CD14-positive monocyte (primary cell): ENCODE measurements at regions not wholly inside any gene's neighbourhood (a gene's known extent, or its start where the extent isn't known, plus 50 kb on each side); places are given as distances from the start of the nearest gene placed in this dataset.

Experiments
- DNase-seq, 3 donors: peaks; one replicate each; pipeline ENCODE4 v3.0.0-alpha.2; 2011 to 2022
- H2AFZ ChIP-seq: 2 replicates; pipeline ENCODE4 v1.6.0; 2012; ENCODE audit warnings: mild to moderate bottlenecking, low read depth, low read length, inconsistent platforms; ENCODE audit not compliant: insufficient read depth, poor library complexity, severe bottlenecking
- H3K27ac ChIP-seq, 2 donors: 1 replicate in 1 of 2; 2 replicates in 1 of 2; pipeline ENCODE4 v1.5.1; 2012 to 2013; ENCODE audit warnings: low read length in 2 of 2, control low read depth in 1 of 2, inconsistent platforms in 1 of 2, low read depth in 1 of 2, mild to moderate bottlenecking in 1 of 2
- H3K27me3 ChIP-seq, 2 donors: one replicate each; pipeline versions ENCODE4 v1.6.0 to v1.6.1; 2011 to 2013; ENCODE audit warnings: low read length in 2 of 2; ENCODE audit not compliant: control insufficient read depth in 2 of 2, insufficient read depth in 2 of 2
- H3K36me3 ChIP-seq, 2 donors: replicated peaks in 1 of 2; 1 replicate in 1 of 2; 2 replicates in 1 of 2; pipeline versions ENCODE4 v1.5.1 to v1.6.1; 2012 to 2013; ENCODE audit warnings: low read length in 2 of 2, control low read depth in 1 of 2, inconsistent platforms in 1 of 2, mild to moderate bottlenecking in 1 of 2; ENCODE audit not compliant: insufficient read depth in 2 of 2, control insufficient read depth in 1 of 2
- H3K4me1 ChIP-seq, 2 donors: 1 replicate in 1 of 2; 2 replicates in 1 of 2; pipeline versions ENCODE4 v1.5.1 to v1.6.1; 2012 to 2013; ENCODE audit warnings: low read length in 2 of 2, control low read depth in 1 of 2, inconsistent platforms in 1 of 2, mild to moderate bottlenecking in 1 of 2, moderate library complexity in 1 of 2; ENCODE audit not compliant: insufficient read depth in 2 of 2, control insufficient read depth in 1 of 2
- H3K4me2 ChIP-seq: replicated peaks from 2 replicates; pipeline ENCODE3; 2012; ENCODE audit warnings: low read length, moderate library complexity, mild to moderate bottlenecking; ENCODE audit not compliant: poor library complexity, severe bottlenecking; ENCODE audit errors: extremely low read depth
- H3K4me3 ChIP-seq, 3 experiments: fragments of 200-600 bp in 1 of 3; sonication (generic) in 1 of 3; replicated peaks in 1 of 3; 1 replicate in 2 of 3; 2 replicates in 1 of 3; pipeline ENCODE4 v1.5.1; 2011 to 2013; ENCODE audit warnings: low read length in 3 of 3, mild to moderate bottlenecking in 3 of 3, control low read depth in 2 of 3, low read depth in 2 of 3, inconsistent platforms in 1 of 3, moderate library complexity in 1 of 3
- H3K79me2 ChIP-seq: 2 replicates; pipeline ENCODE4 v1.6.0; 2012; ENCODE audit warnings: mild to moderate bottlenecking, control low read depth, inconsistent platforms, low read length, moderate library complexity; ENCODE audit not compliant: insufficient read depth
- H3K9ac ChIP-seq: 2 replicates; pipeline ENCODE4 v1.6.0; 2017; ENCODE audit warnings: low read length, mild to moderate bottlenecking; ENCODE audit not compliant: insufficient read depth, poor library complexity, severe bottlenecking
- H3K9me3 ChIP-seq, 2 donors: replicated peaks in 1 of 2; 1 replicate in 1 of 2; 2 replicates in 1 of 2; pipeline versions ENCODE4 v1.5.1 to v1.6.1; 2012 to 2013; ENCODE audit warnings: low read length in 2 of 2, control low read depth in 1 of 2; ENCODE audit not compliant: control insufficient read depth in 1 of 2, insufficient read depth in 1 of 2
- H4K20me1 ChIP-seq: 2 replicates; pipeline ENCODE4 v1.6.0; 2012; ENCODE audit warnings: mild to moderate bottlenecking, low read length, control low read depth, moderate library complexity; ENCODE audit not compliant: insufficient read depth
- H3K27ac Mint-ChIP-seq, 7 donors: one replicate each; pipeline ENCODE4 v1.8.0; 2020; ENCODE audit warnings: mild to moderate bottlenecking in 7 of 7, mixed read lengths in 7 of 7, moderate library complexity in 6 of 7, inconsistent platforms in 2 of 7
- H3K27me3 Mint-ChIP-seq, 3 donors: one replicate each; pipeline ENCODE4 v1.8.0; 2021 to 2022; ENCODE audit warnings: low read depth in 3 of 3, mild to moderate bottlenecking in 3 of 3, mixed read lengths in 3 of 3, moderate library complexity in 3 of 3, inconsistent platforms in 1 of 3
- H3K36me3 Mint-ChIP-seq, 2 donors: one replicate each; pipeline ENCODE4 v1.8.0; 2020; ENCODE audit warnings: mixed read lengths in 2 of 2, inconsistent platforms in 1 of 2, mild to moderate bottlenecking in 1 of 2
- H3K4me1 Mint-ChIP-seq: one replicate; pipeline ENCODE4 v1.8.0; 2020; ENCODE audit warnings: mild to moderate bottlenecking, mixed read lengths
- H3K4me3 Mint-ChIP-seq, 2 donors: one replicate each; pipeline ENCODE4 v1.8.0; 2020; ENCODE audit warnings: mild to moderate bottlenecking in 2 of 2, mixed read lengths in 2 of 2, moderate library complexity in 1 of 2
- H3K9me3 Mint-ChIP-seq, 7 donors: one replicate each; pipeline ENCODE4 v1.8.0; 2020 to 2022; ENCODE audit warnings: mixed read lengths in 7 of 7, mild to moderate bottlenecking in 6 of 7, moderate library complexity in 6 of 7, inconsistent platforms in 2 of 7
- WGBS: methylation state at CpG from one replicate; pipeline ENCODE4 v1.1.5; 2013; ENCODE audit warnings: missing lambda C conversion rate; ENCODE audit not compliant: insufficient coverage; 5-methylcytosine and 5-hydroxymethylcytosine counted together
- intact Hi-C, 2 donors: fragments of 100-400 bp; cut with micrococcal nuclease; formaldehyde crosslinking; loops; one replicate each; pipeline versions ENCODE4 v1.15.0 to v1.15.1; 2023
- TF ChIP-seq, protein P1 (sequence below): fragments of 200-600 bp; IDR thresholded peaks from one replicate; pipeline ENCODE4 v1.8.0; 2022; ENCODE audit warnings: antibody characterized with exemption, mild to moderate bottlenecking

DNA sequence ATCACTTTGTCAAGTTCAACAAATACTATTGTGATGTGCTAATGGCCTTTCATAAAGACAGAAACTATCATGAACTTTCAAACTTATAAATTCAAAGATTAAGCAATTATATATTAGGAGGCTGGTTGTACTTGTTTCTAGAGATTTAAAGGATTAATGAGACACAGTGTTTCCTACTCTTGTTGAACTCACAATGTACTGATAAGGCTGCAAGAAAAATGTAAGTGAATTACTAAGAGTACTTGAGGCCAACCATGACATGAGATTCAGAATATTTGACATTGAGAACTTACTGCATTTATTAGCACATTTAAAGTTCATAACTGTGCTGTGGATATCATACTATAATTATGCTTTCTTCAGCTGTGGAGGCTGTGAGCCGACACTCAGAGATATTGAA is 1210.5 kb upstream of the SORCS1 start:
- TF ChIP-seq, protein P1, sequence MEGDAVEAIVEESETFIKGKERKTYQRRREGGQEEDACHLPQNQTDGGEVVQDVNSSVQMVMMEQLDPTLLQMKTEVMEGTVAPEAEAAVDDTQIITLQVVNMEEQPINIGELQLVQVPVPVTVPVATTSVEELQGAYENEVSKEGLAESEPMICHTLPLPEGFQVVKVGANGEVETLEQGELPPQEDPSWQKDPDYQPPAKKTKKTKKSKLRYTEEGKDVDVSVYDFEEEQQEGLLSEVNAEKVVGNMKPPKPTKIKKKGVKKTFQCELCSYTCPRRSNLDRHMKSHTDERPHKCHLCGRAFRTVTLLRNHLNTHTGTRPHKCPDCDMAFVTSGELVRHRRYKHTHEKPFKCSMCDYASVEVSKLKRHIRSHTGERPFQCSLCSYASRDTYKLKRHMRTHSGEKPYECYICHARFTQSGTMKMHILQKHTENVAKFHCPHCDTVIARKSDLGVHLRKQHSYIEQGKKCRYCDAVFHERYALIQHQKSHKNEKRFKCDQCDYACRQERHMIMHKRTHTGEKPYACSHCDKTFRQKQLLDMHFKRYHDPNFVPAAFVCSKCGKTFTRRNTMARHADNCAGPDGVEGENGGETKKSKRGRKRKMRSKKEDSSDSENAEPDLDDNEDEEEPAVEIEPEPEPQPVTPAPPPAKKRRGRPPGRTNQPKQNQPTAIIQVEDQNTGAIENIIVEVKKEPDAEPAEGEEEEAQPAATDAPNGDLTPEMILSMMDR, result no peak
- Histone ChIP-seq H3K27me3 (no peaks in the 10 kb centered on the region), H3K4me3 (no peak overlapping the region), H3K4me1 (no peaks in the 10 kb centered on the region), H3K79me2 (no peaks in the 10 kb centered on the region), H2AFZ (no peak overlapping the region), H3K9me3 (no peaks in the 10 kb centered on the region), H3K36me3 (no peaks in the 10 kb centered on the region), H3K4me2 (no peak overlapping the region), H3K9ac (no peak overlapping the region), H4K20me1 (no peaks in the 10 kb centered on the region), H3K27ac (no peak overlapping the region)
- intact Hi-C loops, result no loop called here
- H3K27ac Mint-ChIP-seq, result no peak overlapping the region
- H3K4me1 Mint-ChIP-seq, result no peaks in the 10 kb centered on the region
- no peak for DNase-seq
- no CpG with 5 or more reads among the region's 1 CpG for WGBS
- no peak overlapping the region for H3K4me3 Mint-ChIP-seq
- H3K27me3 Mint-ChIP-seq, result peaks cover 0 to 2% (median 0%) of the 10 kb centered on the region in 3 donors
- H3K36me3 Mint-ChIP-seq, result no peaks in the 10 kb centered on the region
- H3K9me3 Mint-ChIP-seq, result peaks cover 0 to 13% (median 4%) of the 10 kb centered on the region in 7 donors

DNA sequence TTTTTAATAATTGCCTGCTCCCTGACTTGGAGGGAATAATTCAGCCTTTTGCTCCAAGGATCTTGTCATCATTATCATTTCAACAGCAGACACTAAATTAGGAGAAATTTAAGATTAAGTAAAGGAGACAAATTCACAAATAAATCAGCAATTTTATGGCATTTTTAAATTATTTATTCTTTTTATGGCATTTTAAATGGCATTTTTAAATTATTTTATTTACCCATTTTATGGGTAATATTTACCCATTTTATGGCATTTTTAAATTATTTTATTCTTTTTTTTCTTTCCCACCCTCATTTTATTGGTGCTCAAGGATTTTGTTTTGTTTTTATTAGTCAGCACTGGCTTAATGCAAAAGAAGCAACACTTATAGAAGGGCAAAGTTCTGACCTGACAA is 1201.0 kb upstream of the SORCS1 start:
- no peak overlapping the region for H3K9ac ChIP-seq
- intact Hi-C loops, result no loop called here
- no peaks in the 10 kb centered on the region for H3K36me3 ChIP-seq
- no peak overlapping the region for H2AFZ ChIP-seq
- no peak overlapping the region for H3K4me2 ChIP-seq
- no peaks in the 10 kb centered on the region for H4K20me1 ChIP-seq
- no peaks in the 10 kb centered on the region for H3K9me3 ChIP-seq
- Mint-ChIP-seq H3K36me3 (no peaks in the 10 kb centered on the region), H3K27ac (no peak overlapping the region), H3K9me3 (peaks cover 0 to 5% (median 0%) of the 10 kb centered on the region in 7 donors), H3K4me3 (no peak overlapping the region), H3K4me1 (peaks cover 3% of the 10 kb centered on the region), H3K27me3 (peaks cover 0 to 2% (median 0%) of the 10 kb centered on the region in 3 donors)
- DNase-seq, result no peak
- H3K27me3 ChIP-seq, result no peaks in the 10 kb centered on the region
- H3K27ac ChIP-seq, result no peak overlapping the region
- H3K79me2 ChIP-seq, result no peaks in the 10 kb centered on the region
- TF ChIP-seq, protein P1, result no peak
- H3K4me3 ChIP-seq, result no peak overlapping the region
- H3K4me1 ChIP-seq, result no peaks in the 10 kb centered on the region
